T follicular helper cell (primary cell): ENCODE measurements at regions not wholly inside any gene's neighbourhood (a gene's known extent, or its start where the extent isn't known, plus 50 kb on each side); places are given as distances from the start of the nearest gene placed in this dataset.
"Not testable (repeated sequence)": the region's sequence is repeated elsewhere in the genome, so short reads cannot be mapped to it uniquely, and the experiment has no call there.

Experiments
- DNase-seq: peaks from one replicate; pipeline ENCODE4 v3.0.0-alpha.2; 2020; ENCODE audit warnings: low read depth

- no peak for DNase-seq
These were observed 77.6 kb downstream of the SETD4 start for GRCh38 chr21:35982717-35983116.

- DNase-seq = no peak
These were observed 78.7 kb downstream of the SETD4 start for GRCh38 chr21:35981514-35982070.

GRCh38 chr21:35980821-35981220, 79.5 kb downstream of the SETD4 start:
- no peak for DNase-seq

- not testable (repeated sequence) for DNase-seq
These were observed 82.5 kb downstream of the SETD4 start for GRCh38 chr21:35977860-35978259.

GRCh38 chr21:35976929-35977328, 83.4 kb downstream of the SETD4 start:
- DNase-seq = no peak

GRCh38 chr21:35976481-35976880, 83.8 kb downstream of the SETD4 start:
- no peak for DNase-seq

DNA sequence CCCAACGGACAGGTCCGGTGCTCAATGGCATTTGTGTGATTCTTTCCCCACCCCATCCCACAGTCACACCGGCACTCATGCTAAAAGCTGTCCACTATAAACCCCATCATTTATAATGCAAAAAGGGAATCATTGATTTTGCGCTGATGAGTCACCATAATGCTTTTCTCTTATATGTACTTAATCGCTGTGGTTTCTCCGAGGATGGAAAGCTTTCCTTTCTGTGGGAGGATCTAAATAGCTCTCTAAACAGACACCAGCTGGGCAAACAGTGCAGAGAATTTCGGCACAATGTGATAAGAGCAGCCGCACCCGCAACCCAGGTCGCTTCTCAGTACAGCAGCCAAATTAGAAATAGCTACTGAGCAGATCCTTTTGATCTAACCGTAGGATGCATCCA, 85.6 kb downstream of the SETD4 start:
- no peak for DNase-seq

DNA sequence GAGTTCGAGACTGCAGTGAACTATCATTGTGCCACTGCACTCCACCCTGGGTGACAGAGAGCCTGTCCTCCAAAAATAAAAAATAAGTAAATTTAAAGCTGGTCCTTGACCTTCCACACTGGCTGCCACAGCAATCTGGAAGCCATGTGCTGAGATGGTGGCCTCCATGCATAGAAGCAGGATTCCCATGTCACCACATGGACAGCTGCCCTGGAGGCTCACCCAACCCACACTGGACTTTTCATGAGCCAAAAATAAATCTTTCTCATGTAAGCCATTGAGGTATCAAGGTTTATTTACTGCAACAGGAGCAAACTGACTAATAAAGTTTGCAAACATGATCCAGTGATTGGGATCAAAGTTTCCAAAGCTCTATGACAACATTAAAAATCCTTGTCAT, 88.5 kb downstream of the SETD4 start:
- DNase-seq = no peak

DNA sequence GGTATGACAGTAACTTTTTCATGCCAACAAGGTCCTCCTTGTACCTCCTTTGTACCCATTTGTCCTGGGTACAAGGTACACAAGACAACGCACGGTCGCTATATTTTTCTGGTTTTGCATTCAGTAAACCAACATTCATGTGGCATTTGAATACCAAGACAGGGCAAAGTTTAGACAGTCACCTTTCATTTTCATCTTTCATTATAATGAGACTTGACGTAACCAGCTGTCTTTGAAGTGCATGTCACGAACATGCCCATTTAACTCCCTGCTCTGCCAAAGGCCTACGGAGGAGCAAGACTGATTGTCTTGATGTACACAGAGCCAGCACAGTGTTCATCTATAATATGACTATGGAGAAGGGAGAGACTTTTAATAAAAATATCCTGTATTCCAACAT, 91.0 kb downstream of the SETD4 start:
- no peak for DNase-seq

DNA sequence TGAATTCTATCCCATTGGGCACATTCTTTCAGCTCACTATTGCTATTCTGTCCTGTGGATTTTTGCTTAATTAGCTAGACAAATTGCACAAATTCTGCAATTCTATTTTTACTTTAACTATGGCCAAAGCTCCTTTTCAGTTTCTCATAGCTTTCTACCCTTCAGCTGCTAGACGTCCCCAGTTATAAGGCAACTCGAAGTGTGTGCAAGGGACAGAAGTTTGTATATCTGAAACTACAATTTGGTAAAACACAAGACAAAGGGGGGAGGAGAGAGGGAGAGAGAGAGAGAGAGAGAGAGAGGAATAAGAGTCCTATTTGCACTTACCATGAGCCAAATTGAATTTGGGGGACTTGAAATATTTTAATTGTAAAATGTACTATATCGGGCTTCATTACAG, 91.8 kb downstream of the SETD4 start:
- DNase-seq = no peak

DNA sequence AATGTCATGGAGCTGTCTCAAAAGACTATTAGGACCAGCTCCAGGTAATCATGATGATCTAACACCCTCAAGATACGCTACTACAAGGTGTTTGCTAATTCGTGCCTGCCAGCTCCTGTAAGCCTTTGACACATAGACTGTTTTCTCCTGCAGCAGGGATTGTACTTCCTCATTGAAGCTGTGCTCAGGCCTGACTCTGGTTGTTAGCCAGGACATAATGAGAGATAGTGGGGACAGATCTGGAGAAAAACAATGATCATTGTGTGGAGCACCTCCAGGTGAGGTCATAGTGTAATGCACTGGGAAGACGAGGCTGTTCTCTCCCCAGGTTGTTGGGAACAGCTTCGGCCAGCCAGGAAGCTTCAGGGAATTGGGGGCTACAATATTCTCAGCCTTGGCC, 94.6 kb downstream of the SETD4 start:
- DNase-seq = no peak

- no peak for DNase-seq
These were observed 96.3 kb downstream of the SETD4 start for GRCh38 chr21:35963920-35964451.

- no peak for DNase-seq
These were observed 97.4 kb downstream of the SETD4 start for GRCh38 chr21:35962917-35963316.

GRCh38 chr21:35954066-35954465, 106.3 kb downstream of the SETD4 start:
- DNase-seq = no peak

- DNase-seq = no peak
These were observed 106.7 kb downstream of the SETD4 start for GRCh38 chr21:35953597-35953996.

DNA sequence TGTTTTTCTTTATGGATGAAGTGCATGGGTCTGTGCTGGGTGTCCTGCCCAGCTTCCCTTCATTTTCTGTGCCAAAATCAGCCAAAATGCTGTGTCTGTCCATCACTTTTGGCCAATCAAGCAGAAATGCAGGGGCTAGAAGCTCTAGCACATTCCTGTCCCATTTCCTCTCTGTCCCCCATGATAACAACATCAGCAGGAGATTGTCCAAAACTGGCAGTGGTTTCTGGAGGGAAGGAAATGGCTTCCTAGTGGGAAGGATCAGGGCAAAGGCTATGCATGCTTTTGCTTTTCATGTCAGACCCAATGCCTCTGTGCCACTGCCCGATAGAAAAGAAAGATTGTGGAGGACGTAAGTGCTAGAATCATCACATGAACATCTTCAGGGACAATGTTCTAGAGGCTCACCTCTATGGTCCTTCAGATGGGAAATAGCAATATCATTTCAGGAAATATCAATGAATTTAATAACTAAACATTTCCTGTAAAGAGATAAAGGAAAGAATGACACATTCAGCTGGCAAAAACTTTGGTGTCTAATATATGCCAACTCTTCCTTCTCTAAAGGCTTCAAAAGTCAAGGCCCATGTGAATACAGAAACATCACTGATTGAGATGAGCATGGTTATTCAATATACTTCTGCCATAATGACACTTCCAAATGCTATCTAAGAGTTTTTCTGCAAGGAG, 107.5 kb downstream of the SETD4 start:
- DNase-seq = no peak

DNA sequence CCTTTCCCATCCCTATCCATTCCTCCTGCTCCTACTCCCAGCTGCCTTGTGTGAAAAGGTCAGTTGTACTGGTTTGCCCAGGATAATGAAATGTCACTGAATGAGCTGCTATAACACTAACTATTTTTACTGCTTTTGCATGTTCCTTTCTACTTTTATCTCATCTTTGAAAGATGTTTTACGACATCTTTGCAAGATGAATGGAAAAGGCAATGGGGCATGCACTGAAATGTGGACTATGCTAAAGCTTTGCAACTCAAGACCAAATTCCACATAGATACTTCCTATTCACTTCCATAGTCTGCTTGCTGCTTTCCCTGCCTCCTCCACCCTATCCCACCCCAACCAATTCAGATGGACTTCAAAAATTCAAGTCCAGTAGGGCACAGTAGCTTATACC, 111.3 kb downstream of the SETD4 start:
- no peak for DNase-seq

- DNase-seq = no peak
These were observed 115.1 kb downstream of the SETD4 start for GRCh38 chr21:35945089-35945671.

DNA sequence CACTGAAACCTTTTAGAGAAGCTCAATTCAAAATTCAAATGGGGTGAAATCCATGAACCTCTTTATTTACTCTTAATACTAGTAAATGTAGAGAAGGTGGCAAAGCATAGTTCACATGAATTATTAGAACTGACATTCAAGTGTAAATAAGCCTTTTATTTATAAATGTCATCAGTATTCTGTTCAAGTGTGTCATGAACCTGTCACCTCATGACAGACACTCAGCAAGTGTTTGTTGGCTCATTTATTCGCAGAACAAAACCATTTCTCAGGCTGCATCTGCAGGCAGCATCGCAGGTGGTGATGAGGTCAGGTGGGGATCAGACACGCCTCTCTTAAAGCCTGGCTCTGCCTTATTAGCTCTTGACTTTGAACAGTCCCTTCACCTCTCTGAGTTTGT, 116.6 kb downstream of the SETD4 start:
- no peak for DNase-seq

DNA sequence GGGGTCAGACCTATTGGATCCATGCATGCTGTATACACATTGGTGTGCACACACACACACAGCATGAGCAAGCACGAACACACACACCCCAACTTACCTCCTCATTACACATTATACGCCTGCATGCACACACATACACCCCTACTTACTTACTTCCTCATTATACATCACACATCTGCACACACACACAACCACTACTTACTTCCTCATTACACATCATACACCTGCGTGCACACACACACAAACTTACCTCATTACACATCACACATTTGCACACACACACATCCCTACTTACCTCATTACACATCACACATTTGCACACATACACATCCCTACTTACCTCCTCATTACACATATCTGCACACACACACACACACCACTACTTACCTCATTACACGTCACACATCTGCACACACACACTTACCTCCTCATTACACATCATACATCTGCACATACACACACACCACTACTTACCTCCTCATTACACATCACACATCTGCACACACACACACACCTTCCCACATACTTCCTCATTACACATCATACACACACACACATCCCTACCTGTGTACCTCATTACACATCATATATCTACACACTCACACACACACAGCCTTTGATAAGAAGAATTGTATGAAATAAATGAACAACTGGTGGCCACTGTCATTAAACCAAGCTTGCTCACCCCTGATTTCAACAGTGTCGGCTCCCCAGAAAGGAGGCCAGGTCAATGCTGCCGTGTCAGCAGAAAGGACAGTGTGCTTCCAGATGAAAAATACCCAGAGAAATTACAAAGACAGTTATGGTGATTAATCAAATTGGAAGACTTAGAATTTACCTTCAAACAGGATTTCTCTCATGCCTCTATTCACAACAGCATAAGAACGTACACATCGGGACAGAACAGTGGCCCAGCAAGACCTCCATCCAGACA, 117.8 kb downstream of the SETD4 start:
- no peak for DNase-seq

DNA sequence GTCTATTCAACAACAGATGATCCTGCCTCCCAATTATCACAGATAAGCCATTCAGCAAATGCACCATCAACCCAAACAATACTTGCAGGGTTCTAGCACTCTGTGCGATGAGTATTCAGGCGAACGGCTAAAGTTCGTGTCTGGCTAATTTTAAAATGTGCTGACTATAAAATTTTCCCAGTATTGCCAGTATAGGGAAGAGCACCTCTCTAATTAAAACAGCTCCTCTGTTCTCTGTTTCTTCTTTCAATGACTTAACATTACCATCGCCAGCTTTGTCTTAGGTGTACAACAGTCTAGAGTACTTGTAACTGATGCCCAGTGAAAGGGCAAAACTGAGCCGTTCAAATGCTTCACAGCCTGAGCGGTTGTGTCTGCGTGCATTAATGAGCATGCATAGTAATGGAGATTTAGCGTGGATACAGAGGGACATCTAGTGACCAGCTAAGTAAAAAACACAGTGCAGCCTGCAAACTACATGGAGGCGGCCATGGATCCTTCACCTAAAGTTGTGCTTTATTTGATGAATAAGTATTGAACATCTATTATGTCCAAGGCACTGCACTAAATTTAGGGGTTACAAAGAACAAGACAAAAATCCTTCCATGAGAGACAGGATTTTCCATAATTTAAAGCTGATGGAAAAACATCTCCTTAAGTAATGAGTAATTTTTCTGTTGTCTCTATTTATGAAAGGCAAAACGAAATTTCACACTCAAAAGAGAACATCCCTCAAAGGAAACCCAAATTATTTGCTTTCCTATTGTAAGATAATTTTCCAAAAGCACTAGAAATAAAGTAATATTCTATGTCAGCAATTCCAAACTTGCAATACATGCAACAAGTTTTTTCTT, 120.0 kb downstream of the SETD4 start:
- no peak for DNase-seq
